Fibroblast of lung (primary cell): ENCODE measurements at regions not wholly inside any gene's neighbourhood (a gene's known extent, or its start where the extent isn't known, plus 50 kb on each side); places are given as distances from the start of the nearest gene placed in this dataset.

ENCODE experiments used
- DNase-seq, 2 donors: peaks; one replicate each; pipeline versions ENCODE4 v3.0.0 to v3.0.0-alpha.2; 2010; ENCODE audit warnings: low read depth in 2 of 2
- H2AFZ ChIP-seq: 2 replicates; pipeline ENCODE4 v1.5.1; 2012; ENCODE audit warnings: low read length, control low read depth, inconsistent platforms
- H3K27ac ChIP-seq: 2 replicates; pipeline ENCODE4 v1.5.1; 2011; ENCODE audit warnings: low read length, control low read depth; ENCODE audit not compliant: insufficient read depth
- H3K27me3 ChIP-seq: 2 replicates; pipeline ENCODE4 v1.5.1; 2011; ENCODE audit warnings: mild to moderate bottlenecking, low read length; ENCODE audit not compliant: control insufficient read depth, insufficient read depth
- H3K36me3 ChIP-seq: 2 replicates; pipeline ENCODE4 v1.5.1; 2011; ENCODE audit warnings: low read length; ENCODE audit not compliant: control insufficient read depth, insufficient read depth
- H3K4me1 ChIP-seq: 2 replicates; pipeline ENCODE4 v1.5.1; 2011; ENCODE audit warnings: low read length; ENCODE audit not compliant: control insufficient read depth, insufficient read depth; ENCODE audit errors: extremely low read depth
- H3K4me2 ChIP-seq: 2 replicates; pipeline ENCODE4 v1.5.1; 2011; ENCODE audit warnings: low read length, control low read depth; ENCODE audit not compliant: insufficient read depth; ENCODE audit errors: extremely low read depth
- H3K4me3 ChIP-seq, 4 experiments: fragments of 200-600 bp in 1 of 4; sonication (generic) in 1 of 4; replicated peaks in 1 of 4; 2 replicates each; pipeline ENCODE4 v1.5.1; 2011 to 2016; ENCODE audit warnings: low read length in 4 of 4, low read depth in 3 of 4, mild to moderate bottlenecking in 3 of 4, control low read depth in 2 of 4, inconsistent platforms in 1 of 4, mixed read lengths in 1 of 4; ENCODE audit not compliant: insufficient read depth in 1 of 4; ENCODE audit errors: control extremely low read depth in 1 of 4
- H3K79me2 ChIP-seq: 2 replicates; pipeline ENCODE4 v1.5.1; 2012; ENCODE audit warnings: mild to moderate bottlenecking, low read length, inconsistent platforms; ENCODE audit not compliant: control insufficient read depth, insufficient read depth
- H3K9ac ChIP-seq: 2 replicates; pipeline ENCODE4 v1.5.1; 2011; ENCODE audit warnings: mild to moderate bottlenecking, low read length, control low read depth; ENCODE audit not compliant: insufficient read depth
- H3K9me3 ChIP-seq: 2 replicates; pipeline ENCODE4 v1.5.1; 2012; ENCODE audit warnings: low read depth, low read length; ENCODE audit not compliant: control insufficient read depth, insufficient read depth
- H4K20me1 ChIP-seq: 2 replicates; pipeline ENCODE4 v1.5.1; 2011; ENCODE audit warnings: low read length; ENCODE audit not compliant: control insufficient read depth, insufficient read depth; ENCODE audit errors: extremely low read depth
- CTCF ChIP-seq, 2 donors: IDR thresholded peaks in 1 of 2; conservative IDR thresholded peaks in 1 of 2; 1 replicate in 1 of 2; 2 replicates in 1 of 2; pipeline ENCODE4 v1.5.1; 2011 to 2012; ENCODE audit warnings: low read length in 2 of 2, control low read depth in 1 of 2, inconsistent platforms in 1 of 2, low read depth in 1 of 2, mild to moderate bottlenecking in 1 of 2
- EZH2 ChIP-seq: IDR thresholded peaks from 2 replicates; pipeline ENCODE4 v1.5.1; 2012; ENCODE audit warnings: low read length, control low read depth, mild to moderate bottlenecking; ENCODE audit errors: missing control alignments

DNA sequence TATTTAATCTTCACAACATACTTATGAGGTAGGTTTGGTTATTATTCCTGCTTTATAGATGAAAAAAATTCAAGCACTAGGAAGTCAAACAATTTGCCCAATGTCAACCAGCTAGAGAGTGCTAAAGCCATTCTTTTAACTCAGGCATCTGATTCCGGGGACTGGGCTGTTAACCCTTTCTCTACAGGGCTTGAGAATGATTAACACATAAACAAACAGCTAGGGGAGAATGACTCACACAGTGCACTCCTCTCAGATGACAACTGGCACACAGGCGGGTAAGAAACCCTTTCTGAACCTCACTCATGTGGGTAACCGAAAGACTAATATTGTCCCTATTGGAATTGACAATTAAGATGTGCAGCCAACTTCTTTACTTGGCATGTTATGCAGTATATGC is 86.3 kb upstream of the FSHR start:
- no peaks in the 10 kb centered on the region for H3K36me3 ChIP-seq
- H3K9ac ChIP-seq, result no peak overlapping the region
- H2AFZ ChIP-seq, result no peak overlapping the region
- peak; percentile 35 to 47 for DNase-seq
- no peaks in the 10 kb centered on the region for H3K79me2 ChIP-seq
- no peak overlapping the region for H3K27ac ChIP-seq
- no peaks in the 10 kb centered on the region for H3K9me3 ChIP-seq
- no peaks in the 10 kb centered on the region for H4K20me1 ChIP-seq
- no peaks in the 10 kb centered on the region for H3K4me1 ChIP-seq
- H3K4me3 ChIP-seq, result no peak overlapping the region
- TF ChIP-seq EZH2 (no peak), CTCF (conservative IDR thresholded peaks at IDR 0.05 in 1 of 2, IDR thresholded peaks at IDR 0.05 in 1 of 2; ENCODE audit: low read depth in 1 of 2, low read length in 2 of 2) (no peak)
- no peaks in the 10 kb centered on the region for H3K27me3 ChIP-seq
- H3K4me2 ChIP-seq, result no peak overlapping the region

DNA sequence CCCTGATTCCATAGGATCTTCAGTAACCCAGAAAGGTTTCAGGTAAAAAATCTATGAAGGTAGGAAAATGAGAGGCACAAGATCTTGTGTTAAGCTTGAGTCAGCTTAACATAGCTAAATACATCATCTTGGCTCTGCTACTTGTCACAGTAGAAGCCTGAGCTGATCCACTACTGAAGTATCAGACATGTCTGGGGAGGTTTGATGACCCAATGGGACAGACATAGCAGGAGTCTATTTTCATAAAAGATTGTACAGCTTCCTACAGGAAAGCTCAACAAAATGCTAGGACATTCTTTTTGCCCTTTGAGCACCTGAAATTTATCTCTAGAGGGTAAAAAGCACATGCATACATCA is 84.3 kb upstream of the FSHR start:
- H3K79me2 ChIP-seq, result no peaks in the 10 kb centered on the region
- no peaks in the 10 kb centered on the region for H4K20me1 ChIP-seq
- no peaks in the 10 kb centered on the region for H3K27me3 ChIP-seq
- TF ChIP-seq CTCF (conservative IDR thresholded peaks at IDR 0.05 in 1 of 2, IDR thresholded peaks at IDR 0.05 in 1 of 2; ENCODE audit: low read depth in 1 of 2, low read length in 2 of 2) (no peak), EZH2 (no peak)
- H3K9me3 ChIP-seq, result no peaks in the 10 kb centered on the region
- H2AFZ ChIP-seq, result no peak overlapping the region
- no peak overlapping the region for H3K9ac ChIP-seq
- H3K4me1 ChIP-seq, result no peaks in the 10 kb centered on the region
- no peak overlapping the region for H3K27ac ChIP-seq
- H3K4me3 ChIP-seq, result no peak overlapping the region
- no peak for DNase-seq
- H3K4me2 ChIP-seq, result no peak overlapping the region
- no peaks in the 10 kb centered on the region for H3K36me3 ChIP-seq

- Histone ChIP-seq H3K79me2 (no peaks in the 10 kb centered on the region), H3K9ac (no peak overlapping the region), H3K4me1 (no peaks in the 10 kb centered on the region), H3K9me3 (no peaks in the 10 kb centered on the region), H3K36me3 (no peaks in the 10 kb centered on the region), H3K4me3 (no peak overlapping the region), H3K4me2 (no peak overlapping the region), H3K27ac (no peak overlapping the region), H2AFZ (no peak overlapping the region), H4K20me1 (no peaks in the 10 kb centered on the region), H3K27me3 (no peaks in the 10 kb centered on the region)
- TF ChIP-seq CTCF (conservative IDR thresholded peaks at IDR 0.05 in 1 of 2, IDR thresholded peaks at IDR 0.05 in 1 of 2; ENCODE audit: low read depth in 1 of 2, low read length in 2 of 2) (no peak), EZH2 (no peak)
- DNase-seq, result no peak
Measured at GRCh38 chr2:49237867-49238603, 83.7 kb upstream of the FSHR start.
